H9 (cell line): ENCODE measurements at regions not wholly inside any gene's neighbourhood (a gene's known extent, or its start where the extent isn't known, plus 50 kb on each side); places are given as distances from the start of the nearest gene placed in this dataset.

ENCODE experiments used
- DNase-seq: peaks from one replicate; pipeline ENCODE4 v3.0.0-alpha.2; 2017
- H2AFZ ChIP-seq: one replicate; pipeline ENCODE4 v1.6.1; 2013; ENCODE audit warnings: mild to moderate bottlenecking, low read length, control low read depth, moderate library complexity
- H2AK5ac ChIP-seq: 2 replicates; pipeline ENCODE4 v1.6.1; 2013; ENCODE audit warnings: low read length, control low read depth, mixed read lengths; ENCODE audit not compliant: insufficient read length
- H2BK120ac ChIP-seq: one replicate; pipeline ENCODE4 v1.6.1; 2013; ENCODE audit warnings: low read depth, mild to moderate bottlenecking, low read length, control low read depth, inconsistent platforms; ENCODE audit not compliant: poor library complexity, severe bottlenecking
- H2BK12ac ChIP-seq: 2 replicates; pipeline ENCODE4 v1.6.1; 2013; ENCODE audit warnings: low read length, control low read depth, mixed read lengths, low read depth; ENCODE audit not compliant: insufficient read length
- H2BK15ac ChIP-seq: 2 replicates; pipeline ENCODE4 v1.6.1; 2013; ENCODE audit warnings: low read depth, low read length, control low read depth
- H2BK20ac ChIP-seq: one replicate; pipeline ENCODE4 v1.6.1; 2013; ENCODE audit warnings: low read depth, mild to moderate bottlenecking, low read length, control low read depth, inconsistent platforms; ENCODE audit not compliant: poor library complexity, severe bottlenecking
- H2BK5ac ChIP-seq: 2 replicates; pipeline ENCODE4 v1.6.1; 2013; ENCODE audit warnings: low read length, control low read depth, mixed read lengths; ENCODE audit not compliant: insufficient read length
- H3K14ac ChIP-seq: 2 replicates; pipeline ENCODE4 v1.6.1; 2013; ENCODE audit warnings: low read length, control low read depth; ENCODE audit not compliant: insufficient read depth
- H3K18ac ChIP-seq: 2 replicates; pipeline ENCODE4 v1.6.1; 2013; ENCODE audit warnings: low read depth, mild to moderate bottlenecking, mixed read lengths, low read length, control low read depth; ENCODE audit not compliant: insufficient read length
- H3K23ac ChIP-seq: 2 replicates; pipeline ENCODE4 v1.6.1; 2013; ENCODE audit warnings: low read length, control low read depth, mixed read lengths, low read depth; ENCODE audit not compliant: insufficient read length
- H3K23me2 ChIP-seq: 2 replicates; pipeline ENCODE4 v1.6.1; 2013; ENCODE audit warnings: low read depth, mild to moderate bottlenecking, mixed read lengths, low read length, control low read depth; ENCODE audit not compliant: insufficient read length, poor library complexity, severe bottlenecking
- H3K27ac ChIP-seq: 2 replicates; pipeline ENCODE4 v1.5.1; 2013; ENCODE audit warnings: low read length, control low read depth, mixed read lengths, low read depth; ENCODE audit not compliant: insufficient read length
- H3K27me3 ChIP-seq: 2 replicates; pipeline ENCODE4 v1.6.1; 2013; ENCODE audit warnings: low read length, control low read depth, inconsistent platforms; ENCODE audit not compliant: insufficient read depth
- H3K4ac ChIP-seq: 2 replicates; pipeline ENCODE4 v1.6.1; 2013; ENCODE audit warnings: low read depth, mild to moderate bottlenecking, control low read depth, inconsistent platforms, low read length, moderate library complexity
- H3K4me1 ChIP-seq: 2 replicates; pipeline ENCODE4 v1.6.1; 2013; ENCODE audit warnings: low read length, control low read depth, inconsistent platforms; ENCODE audit not compliant: insufficient read depth
- H3K4me2 ChIP-seq: 2 replicates; pipeline ENCODE4 v1.6.1; 2013; ENCODE audit warnings: low read length, control low read depth, mixed read lengths; ENCODE audit not compliant: insufficient read length, insufficient read depth
- H3K56ac ChIP-seq: 2 replicates; pipeline ENCODE4 v1.6.1; 2013; ENCODE audit warnings: low read depth, mild to moderate bottlenecking, mixed read lengths, low read length, control low read depth; ENCODE audit not compliant: insufficient read length
- H3K79me1 ChIP-seq: 2 replicates; pipeline ENCODE4 v1.6.1; 2013; ENCODE audit warnings: low read depth, mild to moderate bottlenecking, moderate library complexity, low read length, control low read depth, inconsistent platforms; ENCODE audit not compliant: insufficient read depth, poor library complexity, severe bottlenecking
- H3K79me2 ChIP-seq: 2 replicates; pipeline ENCODE4 v1.6.1; 2013; ENCODE audit warnings: low read length, control low read depth, inconsistent platforms; ENCODE audit not compliant: insufficient read depth
- H3K9ac ChIP-seq: 2 replicates; pipeline ENCODE4 v1.6.1; 2013; ENCODE audit warnings: low read length, control low read depth, mixed read lengths; ENCODE audit not compliant: insufficient read length; ENCODE audit errors: extremely low read depth
- H3K9me3 ChIP-seq: one replicate; pipeline ENCODE4 v1.6.1; 2013; ENCODE audit warnings: low read depth, low read length, inconsistent platforms; ENCODE audit not compliant: control insufficient read depth
- H3T11ph ChIP-seq: one replicate; pipeline ENCODE4 v1.6.1; 2013; ENCODE audit warnings: mild to moderate bottlenecking, low read length, control low read depth, inconsistent platforms
- H4K20me1 ChIP-seq: one replicate; pipeline ENCODE4 v1.6.1; 2013; ENCODE audit not compliant: control insufficient read depth, insufficient read length, insufficient read depth
- H4K5ac ChIP-seq: 2 replicates; pipeline ENCODE4 v1.6.1; 2013; ENCODE audit warnings: low read depth, mild to moderate bottlenecking, mixed read lengths, low read length, control low read depth; ENCODE audit not compliant: insufficient read length
- H4K8ac ChIP-seq: replicated peaks from 2 replicates; pipeline ENCODE4 v1.6.1; 2013; ENCODE audit warnings: low read length, control low read depth, mixed read lengths, low read depth; ENCODE audit not compliant: insufficient read length
- H4K91ac ChIP-seq: 2 replicates; pipeline ENCODE4 v1.6.1; 2013; ENCODE audit warnings: low read depth, mild to moderate bottlenecking, moderate library complexity, mixed read lengths, low read length, control low read depth; ENCODE audit not compliant: insufficient read length
- H3K27ac Mint-ChIP-seq, 3 experiments: 2 replicates in 2 of 3; 3 replicates in 1 of 3; pipeline ENCODE4 v1.8.0; 2020 to 2021; ENCODE audit warnings: mixed read lengths in 3 of 3, mild to moderate bottlenecking in 1 of 3, moderate library complexity in 1 of 3
- H3K27me3 Mint-ChIP-seq: 2 replicates; pipeline ENCODE4 v1.8.0; 2021; ENCODE audit warnings: low read depth, mild to moderate bottlenecking, moderate library complexity, mixed read lengths
- H3K36me3 Mint-ChIP-seq, 3 experiments: 2 replicates in 2 of 3; 3 replicates in 1 of 3; pipeline ENCODE4 v1.8.0; 2020 to 2021; ENCODE audit warnings: low read depth in 3 of 3, mixed read lengths in 3 of 3; ENCODE audit not compliant: insufficient read depth in 1 of 3
- H3K4me1 Mint-ChIP-seq, 2 experiments: 2 replicates each; pipeline ENCODE4 v1.8.0; 2020; ENCODE audit warnings: mixed read lengths in 2 of 2
- H3K4me3 Mint-ChIP-seq, 2 experiments: 2 replicates in 1 of 2; 3 replicates in 1 of 2; pipeline ENCODE4 v1.8.0; 2020 to 2021; ENCODE audit warnings: mild to moderate bottlenecking in 2 of 2, mixed read lengths in 2 of 2, moderate library complexity in 1 of 2
- H3K9me3 Mint-ChIP-seq, 2 experiments: 2 replicates in 1 of 2; 3 replicates in 1 of 2; pipeline ENCODE4 v1.8.0; 2020; ENCODE audit warnings: mild to moderate bottlenecking in 2 of 2, mixed read lengths in 2 of 2, moderate library complexity in 1 of 2
- WGBS: extraction: QIAGEN DNeasy Blood & Tissue Kit; methylation state at CpG from one replicate; pipeline ENCODE4 v1.1.7; 2013; ENCODE audit warnings: missing lambda C conversion rate, low lambda C conversion rate, mixed read lengths; ENCODE audit not compliant: insufficient read length; ENCODE audit errors: extremely low coverage; 5-methylcytosine and 5-hydroxymethylcytosine counted together
- TF ChIP-seq, protein P1 (sequence below): fragments of 200-600 bp; sonication (generic); conservative IDR thresholded peaks from 3 replicates; pipeline ENCODE4 v1.8.0; 2021; ENCODE audit warnings: antibody characterized with exemption, mild to moderate bottlenecking

DNA sequence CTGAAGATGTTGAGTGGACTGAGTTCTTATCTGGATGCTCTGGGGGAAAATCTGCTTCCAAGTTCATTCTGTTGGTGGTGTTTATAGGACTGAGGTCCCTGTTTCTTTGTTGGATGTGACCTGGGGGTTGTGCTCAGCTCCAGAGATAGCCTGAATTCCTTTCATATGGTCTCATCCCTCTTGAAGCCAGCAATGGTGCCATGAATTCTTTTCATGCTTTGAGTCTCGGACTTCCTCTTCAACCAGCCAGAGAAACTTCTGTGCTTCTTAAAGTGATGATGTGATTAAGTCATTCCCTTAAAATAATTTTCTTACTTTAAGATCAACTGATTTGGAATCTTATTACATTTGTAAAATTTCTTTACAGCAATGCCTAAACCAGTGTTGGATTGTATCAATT lies 233.8 kb upstream of the UGT8 start:
- Histone ChIP-seq H2AK5ac (no peak overlapping the region), H2BK120ac (no peak overlapping the region), H4K5ac (no peak overlapping the region), H4K91ac (no peak overlapping the region), H4K8ac (no peak overlapping the region), H3K79me1 (no peaks in the 10 kb centered on the region), H3K27me3 (no peaks in the 10 kb centered on the region), H3K9me3 (no peaks in the 10 kb centered on the region), H3K14ac (no peak overlapping the region), H2BK20ac (no peak overlapping the region), H3T11ph (no peak overlapping the region), H2BK5ac (no peak overlapping the region), H3K4me1 (0 out of 2 replicates have a peak, but pooled peaks cover 2% of the 10 kb centered on the region), H3K18ac (no peak overlapping the region), H2BK12ac (no peak overlapping the region), H3K56ac (no peak overlapping the region), H3K23me2 (no peaks in the 10 kb centered on the region), H3K4me2 (no peak overlapping the region), H3K79me2 (no peaks in the 10 kb centered on the region), H2AFZ (peak overlapping the region; percentile 29), H3K23ac (no peak overlapping the region), H4K20me1 (no peaks in the 10 kb centered on the region), H3K9ac (no peak overlapping the region), H3K4ac (no peak overlapping the region), H3K27ac (no peak overlapping the region), H2BK15ac (no peak overlapping the region)
- TF ChIP-seq, protein P1, sequence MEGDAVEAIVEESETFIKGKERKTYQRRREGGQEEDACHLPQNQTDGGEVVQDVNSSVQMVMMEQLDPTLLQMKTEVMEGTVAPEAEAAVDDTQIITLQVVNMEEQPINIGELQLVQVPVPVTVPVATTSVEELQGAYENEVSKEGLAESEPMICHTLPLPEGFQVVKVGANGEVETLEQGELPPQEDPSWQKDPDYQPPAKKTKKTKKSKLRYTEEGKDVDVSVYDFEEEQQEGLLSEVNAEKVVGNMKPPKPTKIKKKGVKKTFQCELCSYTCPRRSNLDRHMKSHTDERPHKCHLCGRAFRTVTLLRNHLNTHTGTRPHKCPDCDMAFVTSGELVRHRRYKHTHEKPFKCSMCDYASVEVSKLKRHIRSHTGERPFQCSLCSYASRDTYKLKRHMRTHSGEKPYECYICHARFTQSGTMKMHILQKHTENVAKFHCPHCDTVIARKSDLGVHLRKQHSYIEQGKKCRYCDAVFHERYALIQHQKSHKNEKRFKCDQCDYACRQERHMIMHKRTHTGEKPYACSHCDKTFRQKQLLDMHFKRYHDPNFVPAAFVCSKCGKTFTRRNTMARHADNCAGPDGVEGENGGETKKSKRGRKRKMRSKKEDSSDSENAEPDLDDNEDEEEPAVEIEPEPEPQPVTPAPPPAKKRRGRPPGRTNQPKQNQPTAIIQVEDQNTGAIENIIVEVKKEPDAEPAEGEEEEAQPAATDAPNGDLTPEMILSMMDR: no peak
- Mint-ChIP-seq H3K9me3 (no peaks in the 10 kb centered on the region), H3K4me3 (no peak overlapping the region), H3K27me3 (no peaks in the 10 kb centered on the region), H3K36me3 (no peaks in the 10 kb centered on the region), H3K4me1 (peaks cover 0 to 5% of the 10 kb centered on the region in 2 experiments; a peak in 1 of 4 replicates), H3K27ac (no peak overlapping the region)
- no peak for DNase-seq
- no CpG with 5 or more reads among the region's 1 CpG for WGBS
